GM12874 (cell line): ENCODE measurements at regions not wholly inside any gene's neighbourhood (a gene's known extent, or its start where the extent isn't known, plus 50 kb on each side); places are given as distances from the start of the nearest gene placed in this dataset.

Experiments
- TF ChIP-seq, protein P1 (sequence below): IDR thresholded peaks from 2 replicates; pipeline ENCODE4 v1.5.1; 2011; ENCODE audit warnings: low read depth, mild to moderate bottlenecking, control low read depth, low read length, moderate library complexity; ENCODE audit not compliant: insufficient read depth

- TF ChIP-seq, protein P1, sequence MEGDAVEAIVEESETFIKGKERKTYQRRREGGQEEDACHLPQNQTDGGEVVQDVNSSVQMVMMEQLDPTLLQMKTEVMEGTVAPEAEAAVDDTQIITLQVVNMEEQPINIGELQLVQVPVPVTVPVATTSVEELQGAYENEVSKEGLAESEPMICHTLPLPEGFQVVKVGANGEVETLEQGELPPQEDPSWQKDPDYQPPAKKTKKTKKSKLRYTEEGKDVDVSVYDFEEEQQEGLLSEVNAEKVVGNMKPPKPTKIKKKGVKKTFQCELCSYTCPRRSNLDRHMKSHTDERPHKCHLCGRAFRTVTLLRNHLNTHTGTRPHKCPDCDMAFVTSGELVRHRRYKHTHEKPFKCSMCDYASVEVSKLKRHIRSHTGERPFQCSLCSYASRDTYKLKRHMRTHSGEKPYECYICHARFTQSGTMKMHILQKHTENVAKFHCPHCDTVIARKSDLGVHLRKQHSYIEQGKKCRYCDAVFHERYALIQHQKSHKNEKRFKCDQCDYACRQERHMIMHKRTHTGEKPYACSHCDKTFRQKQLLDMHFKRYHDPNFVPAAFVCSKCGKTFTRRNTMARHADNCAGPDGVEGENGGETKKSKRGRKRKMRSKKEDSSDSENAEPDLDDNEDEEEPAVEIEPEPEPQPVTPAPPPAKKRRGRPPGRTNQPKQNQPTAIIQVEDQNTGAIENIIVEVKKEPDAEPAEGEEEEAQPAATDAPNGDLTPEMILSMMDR: no peak
These were observed 78.7 kb upstream of the LAPTM4A start for GRCh38 chr2:20130160-20130560.

DNA sequence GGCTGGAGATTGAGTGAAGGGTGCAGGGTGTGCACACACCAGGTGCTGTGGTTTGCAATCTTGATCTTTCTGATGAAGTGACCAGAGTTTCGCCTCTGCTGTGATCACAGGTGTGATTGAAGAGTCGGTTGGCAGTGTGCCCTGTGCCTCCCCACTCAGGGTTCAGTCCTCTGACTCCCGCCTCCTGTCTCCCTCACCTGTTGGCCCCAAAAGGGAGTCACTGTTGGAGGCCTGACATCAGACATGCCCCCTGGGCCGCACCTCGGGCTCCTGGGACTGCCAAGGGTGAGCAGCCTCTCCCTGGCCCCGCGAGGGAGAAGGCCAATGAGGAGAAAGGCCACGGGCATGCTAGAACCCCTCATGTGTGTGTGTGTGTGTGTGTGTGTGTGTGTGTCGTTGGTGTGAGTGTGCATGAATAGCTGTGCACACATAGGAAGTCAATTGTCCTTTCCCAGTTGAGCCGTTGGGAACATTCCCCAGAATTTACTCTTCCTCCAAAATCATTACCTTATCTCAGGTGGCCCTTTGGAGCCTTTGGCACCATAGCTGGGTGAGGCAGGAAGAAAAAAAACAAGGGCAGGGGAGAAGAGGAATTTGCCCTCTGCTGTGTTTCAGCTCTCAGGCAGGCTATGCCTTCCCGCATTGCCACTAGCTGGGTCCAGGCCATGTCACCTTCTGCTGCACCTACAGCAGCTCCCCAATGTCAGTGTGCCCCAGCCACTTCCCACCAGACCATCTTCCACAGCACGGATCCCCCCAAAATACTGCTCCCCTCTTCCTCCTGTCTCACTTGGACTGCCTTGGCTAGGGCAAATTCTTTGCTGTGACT, 78.1 kb upstream of the LAPTM4A start:
- TF ChIP-seq, protein P1: no peak

- TF ChIP-seq, protein P1: no peak
These were observed 77.3 kb upstream of the LAPTM4A start for GRCh38 chr2:20128506-20129330.

GRCh38 chr2:20126469-20126868, 75.0 kb upstream of the LAPTM4A start:
- TF ChIP-seq, protein P1: no peak

DNA sequence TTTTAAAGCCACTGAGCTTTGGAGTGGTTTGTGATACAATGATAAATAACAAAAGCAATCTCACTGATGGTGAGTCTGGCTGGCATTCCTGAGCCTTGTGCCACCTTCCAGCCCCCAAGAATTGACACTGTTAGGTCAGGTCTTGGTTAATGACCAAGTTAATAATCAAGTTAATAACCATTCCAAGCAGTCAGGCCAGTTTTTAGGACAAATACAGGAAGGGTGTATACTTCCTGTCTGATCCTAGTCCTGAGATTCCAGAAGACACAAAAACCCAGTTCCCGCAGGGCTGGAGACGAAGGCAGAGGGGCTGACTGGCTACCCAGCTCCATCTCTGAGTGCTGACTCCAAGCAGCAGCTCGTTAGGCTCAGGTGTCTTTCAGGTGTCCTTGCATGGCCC, 74.6 kb upstream of the LAPTM4A start:
- TF ChIP-seq, protein P1: no peak

GRCh38 chr2:20125616-20126015, 74.2 kb upstream of the LAPTM4A start:
- TF ChIP-seq, protein P1: no peak

- TF ChIP-seq, protein P1: no peak
These were observed 73.7 kb upstream of the LAPTM4A start for GRCh38 chr2:20125164-20125563.
